ENCODE measurements at regions not wholly inside any gene's neighbourhood (a gene's known extent, or its start where the extent isn't known, plus 50 kb on each side); places are given as distances from the start of the nearest gene placed in this dataset.
A peak's percentile ranks its signal among the peaks of the same experiment; 100 is the strongest.

GRCh38 chr4:129231945-129232588 is 136.1 kb downstream of the C4orf33 start:
- no peak for TF ChIP-seq CTCF (IDR thresholded peaks at IDR 0.05; ENCODE audit: insufficient read depth, low read length)
- DNase-seq (ENCODE audit: low read depth), result peak; percentile 3
- H3K4me3 ChIP-seq (ENCODE audit: low read depth, low read length), result no peak overlapping the region

- no peak overlapping the region for H3K4me3 ChIP-seq (ENCODE audit: low read depth, low read length)
Measured at GRCh38 chr4:129232589-129233337, 136.8 kb downstream of the C4orf33 start.

GRCh38 chr4:129233691-129234090 is 137.7 kb downstream of the C4orf33 start:
- TF ChIP-seq CTCF (IDR thresholded peaks at IDR 0.05; ENCODE audit: insufficient read depth, low read length), result no peak
- no peak for DNase-seq (ENCODE audit: low read depth)
- H3K4me3 ChIP-seq (ENCODE audit: low read depth, low read length), result no peak overlapping the region

More at GRCh38 chr4:129232589-129233337, 136.8 kb downstream of the C4orf33 start:
- TF ChIP-seq CTCF (IDR thresholded peaks at IDR 0.05; ENCODE audit: insufficient read depth, low read length), result no peak
- no peak for DNase-seq (ENCODE audit: low read depth)

GRCh38 chr4:129236351-129236750 is 140.4 kb downstream of the C4orf33 start:
- H3K4me3 ChIP-seq (ENCODE audit: low read depth, low read length), result no peak overlapping the region
- no peak for DNase-seq (ENCODE audit: low read depth)
- TF ChIP-seq CTCF (IDR thresholded peaks at IDR 0.05; ENCODE audit: insufficient read depth, low read length), result no peak

GRCh38 chr4:129239088-129239487 is 143.1 kb downstream of the C4orf33 start:
- no peak for TF ChIP-seq CTCF (IDR thresholded peaks at IDR 0.05; ENCODE audit: insufficient read depth, low read length)
- no peak overlapping the region for H3K4me3 ChIP-seq (ENCODE audit: low read depth, low read length)
- peak; percentile 5 for DNase-seq (ENCODE audit: low read depth)

- no peak for TF ChIP-seq CTCF (IDR thresholded peaks at IDR 0.05; ENCODE audit: insufficient read depth, low read length)
Measured at GRCh38 chr4:129240816-129241215, 144.9 kb downstream of the C4orf33 start.

More at GRCh38 chr4:129240816-129241215, 144.9 kb downstream of the C4orf33 start:
- H3K4me3 ChIP-seq (ENCODE audit: low read depth, low read length), result no peak overlapping the region
- no peak for DNase-seq (ENCODE audit: low read depth)
